ENCODE measurements at regions not wholly inside any gene's neighbourhood (a gene's known extent, or its start where the extent isn't known, plus 50 kb on each side); places are given as distances from the start of the nearest gene placed in this dataset.

- no peak for TF ChIP-seq CTCF (IDR thresholded peaks at IDR 0.05)
- no peak for TF ChIP-seq EZH2 (IDR thresholded peaks at IDR 0.05; ENCODE audit: borderline replicate concordance, insufficient read depth, low read depth, low read length, poor library complexity, severe bottlenecking)
Observed at GRCh38 chr2:215671691-215672090, 235.8 kb upstream of the FN1 start.
